ENCODE measurements at regions not wholly inside any gene's neighbourhood (a gene's known extent, or its start where the extent isn't known, plus 50 kb on each side); places are given as distances from the start of the nearest gene placed in this dataset.

- no peak for TF ChIP-seq CREB5 (CRISPR knock-in tag; IDR thresholded peaks at IDR 0.05; ENCODE audit: low read depth)
- no peak for TF ChIP-seq ZFP3 (CRISPR knock-in tag; IDR thresholded peaks at IDR 0.05)
- no peak for TF ChIP-seq GLIS3 (CRISPR knock-in tag; IDR thresholded peaks at IDR 0.05)
- TF ChIP-seq RARB (CRISPR knock-in tag; IDR thresholded peaks at IDR 0.05) = no peak
- no peak for TF ChIP-seq TSHZ2 (CRISPR knock-in tag; IDR thresholded peaks at IDR 0.05)
- no peak for TF ChIP-seq CSRNP3 (CRISPR knock-in tag; IDR thresholded peaks at IDR 0.05)
- no peak for TF ChIP-seq SNAI2 (CRISPR knock-in tag; IDR thresholded peaks at IDR 0.05)
- TF ChIP-seq ZNF565 (CRISPR knock-in tag; conservative IDR thresholded peaks at IDR 0.05; ENCODE audit: low read depth) = no peak
- TF ChIP-seq TOX (CRISPR knock-in tag; IDR thresholded peaks at IDR 0.05; ENCODE audit: borderline replicate concordance) = no peak
- no peak for TF ChIP-seq OSR1 (CRISPR knock-in tag; IDR thresholded peaks at IDR 0.05)
- no peak for TF ChIP-seq PPARA (CRISPR knock-in tag; IDR thresholded peaks at IDR 0.05; ENCODE audit: borderline replicate concordance)
- TF ChIP-seq CSDC2 (CRISPR knock-in tag; IDR thresholded peaks at IDR 0.05) = no peak
- no peak for TF ChIP-seq ESRRG (CRISPR knock-in tag; IDR thresholded peaks at IDR 0.05)
- no peak for TF ChIP-seq TCF4 (CRISPR knock-in tag; IDR thresholded peaks at IDR 0.05; ENCODE audit: borderline replicate concordance)
- no peak for TF ChIP-seq ZNF70 (CRISPR knock-in tag; IDR thresholded peaks at IDR 0.05)
- no peak for ATAC-seq
Observed at GRCh38 chr10:9291081-9291480, 1236.6 kb downstream of the GATA3 start.

GRCh38 chr10:9294132-9294663, 1239.7 kb downstream of the GATA3 start:
- no peak for ATAC-seq
- TF ChIP-seq CSDC2 (CRISPR knock-in tag; IDR thresholded peaks at IDR 0.05) (no peak), ZFP30 (CRISPR knock-in tag; IDR thresholded peaks at IDR 0.05) (no peak), BACH2 (CRISPR knock-in tag; IDR thresholded peaks at IDR 0.05; ENCODE audit: borderline replicate concordance) (no peak), RARB (CRISPR knock-in tag; IDR thresholded peaks at IDR 0.05) (no peak), GLIS3 (CRISPR knock-in tag; IDR thresholded peaks at IDR 0.05) (no peak), TCF4 (CRISPR knock-in tag; IDR thresholded peaks at IDR 0.05; ENCODE audit: borderline replicate concordance) (no peak), CREB5 (CRISPR knock-in tag; IDR thresholded peaks at IDR 0.05; ENCODE audit: low read depth) (no peak), CSRNP3 (CRISPR knock-in tag; IDR thresholded peaks at IDR 0.05) (no peak), TOX (CRISPR knock-in tag; IDR thresholded peaks at IDR 0.05; ENCODE audit: borderline replicate concordance) (no peak), ZFP3 (CRISPR knock-in tag; IDR thresholded peaks at IDR 0.05) (no peak), PATZ1 (CRISPR knock-in tag; IDR thresholded peaks at IDR 0.05; ENCODE audit: borderline replicate concordance) (no peak), ZNF565 (CRISPR knock-in tag; conservative IDR thresholded peaks at IDR 0.05; ENCODE audit: low read depth) (no peak), POU6F1 (CRISPR knock-in tag; IDR thresholded peaks at IDR 0.05; ENCODE audit: borderline replicate concordance, low read depth) (no peak), ESRRG (CRISPR knock-in tag; IDR thresholded peaks at IDR 0.05) (no peak), ARNTL (CRISPR knock-in tag; IDR thresholded peaks at IDR 0.05; ENCODE audit: borderline replicate concordance, low read depth) (no peak)
